Astrocyte of the cerebellum (primary cell): ENCODE measurements at regions not wholly inside any gene's neighbourhood (a gene's known extent, or its start where the extent isn't known, plus 50 kb on each side); places are given as distances from the start of the nearest gene placed in this dataset.
"Not testable (repeated sequence)": the region's sequence is repeated elsewhere in the genome, so short reads cannot be mapped to it uniquely, and the experiment has no call there.

Experiments used
- DNase-seq: peaks from one replicate; pipeline ENCODE4 v3.0.0-alpha.2; 2011; ENCODE audit warnings: low read depth
- H3K4me3 ChIP-seq: 2 replicates; pipeline ENCODE4 v1.5.1; 2011; ENCODE audit warnings: mild to moderate bottlenecking, low read depth, low read length, moderate library complexity
- in situ Hi-C: cut with HindIII; loops from 2 replicates; pipeline ENCODE4 v1.10.0; 2017; ENCODE audit warnings: low sequenced_read_pairs
- TF ChIP-seq, protein P1 (sequence below): IDR thresholded peaks from 2 replicates; pipeline ENCODE4 v1.5.1; 2012; ENCODE audit warnings: low read length, low read depth, moderate library complexity, mild to moderate bottlenecking; ENCODE audit errors: missing control alignments

- TF ChIP-seq, protein P1, sequence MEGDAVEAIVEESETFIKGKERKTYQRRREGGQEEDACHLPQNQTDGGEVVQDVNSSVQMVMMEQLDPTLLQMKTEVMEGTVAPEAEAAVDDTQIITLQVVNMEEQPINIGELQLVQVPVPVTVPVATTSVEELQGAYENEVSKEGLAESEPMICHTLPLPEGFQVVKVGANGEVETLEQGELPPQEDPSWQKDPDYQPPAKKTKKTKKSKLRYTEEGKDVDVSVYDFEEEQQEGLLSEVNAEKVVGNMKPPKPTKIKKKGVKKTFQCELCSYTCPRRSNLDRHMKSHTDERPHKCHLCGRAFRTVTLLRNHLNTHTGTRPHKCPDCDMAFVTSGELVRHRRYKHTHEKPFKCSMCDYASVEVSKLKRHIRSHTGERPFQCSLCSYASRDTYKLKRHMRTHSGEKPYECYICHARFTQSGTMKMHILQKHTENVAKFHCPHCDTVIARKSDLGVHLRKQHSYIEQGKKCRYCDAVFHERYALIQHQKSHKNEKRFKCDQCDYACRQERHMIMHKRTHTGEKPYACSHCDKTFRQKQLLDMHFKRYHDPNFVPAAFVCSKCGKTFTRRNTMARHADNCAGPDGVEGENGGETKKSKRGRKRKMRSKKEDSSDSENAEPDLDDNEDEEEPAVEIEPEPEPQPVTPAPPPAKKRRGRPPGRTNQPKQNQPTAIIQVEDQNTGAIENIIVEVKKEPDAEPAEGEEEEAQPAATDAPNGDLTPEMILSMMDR: no peak
- H3K4me3 ChIP-seq: no peak overlapping the region
- in situ Hi-C loops: no loop called here
These were observed 181.2 kb upstream of the PKN2 start for GRCh38 chr1:88502886-88503285.

DNA sequence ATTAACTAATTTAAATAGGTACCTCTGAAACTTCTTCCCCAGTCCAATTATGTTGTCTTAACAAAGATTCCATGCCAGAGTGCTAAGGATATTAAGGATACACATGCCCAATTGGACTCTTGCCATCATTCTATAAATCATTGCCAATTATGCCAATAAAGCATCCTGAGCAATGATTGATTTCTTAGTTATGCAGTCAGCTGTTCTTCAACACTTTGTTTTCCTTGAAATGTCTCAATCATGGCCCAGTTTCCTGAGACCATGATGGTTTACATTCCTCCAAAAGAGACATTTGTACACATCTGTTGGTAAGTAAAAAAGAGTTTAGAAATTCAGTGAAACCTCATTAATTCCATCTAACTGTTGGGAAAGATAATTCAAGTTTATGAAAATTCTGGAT is 180.4 kb upstream of the PKN2 start:
- in situ Hi-C loops: no loop called here
- TF ChIP-seq, protein P1: no peak
- no peak overlapping the region for H3K4me3 ChIP-seq
- no peak for DNase-seq

More at GRCh38 chr1:88502886-88503285, 181.2 kb upstream of the PKN2 start:
- no peak for DNase-seq

GRCh38 chr1:88504601-88505000 is 179.5 kb upstream of the PKN2 start:
- in situ Hi-C loops: no loop called here
- TF ChIP-seq, protein P1: no peak
- no peak for DNase-seq

DNA sequence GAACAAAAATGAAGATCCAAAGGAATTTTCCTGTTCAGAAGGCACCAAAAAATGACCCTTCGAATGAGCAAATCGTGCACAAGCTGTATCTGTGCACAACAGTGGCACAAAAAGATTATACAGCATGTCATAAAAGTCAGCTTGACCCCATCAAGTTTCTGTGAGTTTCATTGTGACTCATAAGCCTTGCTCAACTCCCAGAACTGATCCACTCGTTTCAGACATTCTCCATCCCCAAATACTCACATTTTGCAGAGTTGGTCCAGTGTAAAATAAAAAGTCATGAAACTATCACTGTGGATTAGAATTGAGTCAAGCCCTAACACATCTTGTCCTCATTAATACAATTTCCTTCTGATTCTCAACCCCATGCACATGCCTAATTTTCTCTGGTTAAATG is 174.7 kb upstream of the PKN2 start:
- TF ChIP-seq, protein P1: no peak
- H3K4me3 ChIP-seq: no peak overlapping the region
- no peak for DNase-seq
- in situ Hi-C loops: no loop called here

More at GRCh38 chr1:88504601-88505000, 179.5 kb upstream of the PKN2 start:
- H3K4me3 ChIP-seq: no peak overlapping the region

DNA sequence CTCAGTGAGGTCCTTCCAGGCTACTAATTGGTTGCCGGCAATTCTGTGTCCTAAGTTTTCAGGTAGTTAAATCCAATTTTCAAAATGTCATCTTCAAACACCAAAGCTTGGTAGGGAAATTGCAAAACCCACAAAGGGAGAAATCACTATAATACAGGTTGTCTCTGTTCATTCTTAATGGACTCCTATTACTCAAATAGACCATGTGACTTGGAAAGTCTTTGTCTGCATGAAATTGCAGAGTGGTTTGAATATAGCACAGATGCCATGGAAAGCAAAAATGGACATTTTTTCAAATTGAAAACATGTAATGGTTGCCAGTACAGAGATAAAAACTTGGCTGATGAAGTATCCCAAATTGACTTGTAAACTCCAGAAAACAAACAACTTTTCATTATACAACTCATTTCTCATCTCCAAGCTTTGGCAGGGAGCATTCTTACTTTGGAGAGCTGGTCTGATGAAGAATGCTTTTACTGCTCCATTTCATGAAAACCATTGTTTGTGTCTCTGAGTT is 169.5 kb upstream of the PKN2 start:
- DNase-seq: no peak
- no peak overlapping the region for H3K4me3 ChIP-seq
- in situ Hi-C loops: no loop called here
- TF ChIP-seq, protein P1: no peak

DNA sequence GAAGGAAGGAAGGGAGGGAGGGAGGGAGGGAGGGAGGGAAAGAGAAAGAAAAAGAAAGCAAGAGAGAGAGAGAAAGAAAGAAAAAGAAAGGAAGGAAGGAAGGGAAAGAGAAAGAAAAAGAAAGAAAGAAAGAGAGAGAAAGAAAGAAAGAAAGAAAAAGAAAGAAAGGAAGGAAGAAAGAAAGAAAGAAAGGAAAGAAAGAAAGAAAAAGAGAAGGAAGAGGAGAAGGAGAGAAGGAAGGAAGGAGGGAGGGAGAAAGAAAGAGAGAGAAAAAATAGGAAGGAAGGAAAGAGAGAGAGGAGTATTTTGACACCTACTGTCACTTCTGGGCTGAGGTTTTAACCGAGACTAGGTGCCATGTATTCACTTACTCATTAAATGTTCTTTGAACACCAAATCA is 166.6 kb upstream of the PKN2 start:
- in situ Hi-C loops, DNase-seq, H3K4me3 ChIP-seq: not testable (repeated sequence)

GRCh38 chr1:88519156-88519555 is 164.9 kb upstream of the PKN2 start:
- TF ChIP-seq, protein P1: no peak
- no peak overlapping the region for H3K4me3 ChIP-seq
- in situ Hi-C loops: no loop called here
- peak; percentile 6 for DNase-seq
